Ascending aorta (tissue), 2 donors: ENCODE measurements at regions not wholly inside any gene's neighbourhood (a gene's known extent, or its start where the extent isn't known, plus 50 kb on each side); places are given as distances from the start of the nearest gene placed in this dataset.

Experiments
- DNase-seq, 2 donors: peaks; one replicate each; pipeline ENCODE4 v3.0.0-alpha.2; 2019; ENCODE audit warnings: low spot score in 2 of 2
- H3K27ac ChIP-seq, 2 donors: fragments of 200-600 bp; sonication (generic); one replicate each; pipeline ENCODE4 v1.5.1; 2016 to 2017; ENCODE audit warnings: mild to moderate bottlenecking in 1 of 2
- H3K27me3 ChIP-seq: fragments of 200-600 bp; sonication (generic); one replicate; pipeline ENCODE4 v1.5.1; 2017
- H3K36me3 ChIP-seq, 2 donors: fragments of 200-600 bp; sonication (generic); one replicate each; pipeline ENCODE4 v1.5.1; 2016
- H3K4me1 ChIP-seq, 2 donors: fragments of 200-600 bp; sonication (generic); one replicate each; pipeline ENCODE4 v1.5.1; 2016 to 2017; ENCODE audit warnings: mild to moderate bottlenecking in 1 of 2
- H3K4me3 ChIP-seq, 2 donors: fragments of 200-600 bp; sonication (generic); one replicate each; pipeline ENCODE4 v1.5.1; 2016 to 2017; ENCODE audit warnings: mild to moderate bottlenecking in 1 of 2
- H3K9me3 ChIP-seq, 2 donors: fragments of 200-600 bp; sonication (generic); one replicate each; pipeline ENCODE4 v1.5.1; 2016
- intact Hi-C: fragments of 100-400 bp; cut with DNase I; formaldehyde crosslinking; loops from one replicate; pipeline ENCODE4 v1.15.1; 2023
- TF ChIP-seq, protein P1 (sequence below), 3 experiments: fragments of 200-600 bp in 2 of 3; fragments of 450-650 bp in 1 of 3; sonication (generic) in 2 of 3; IDR thresholded peaks; one replicate each; pipeline ENCODE4 v1.5.1; 2016 to 2019; ENCODE audit warnings: antibody characterized with exemption in 3 of 3, mild to moderate bottlenecking in 1 of 3, moderate library complexity in 1 of 3

DNA sequence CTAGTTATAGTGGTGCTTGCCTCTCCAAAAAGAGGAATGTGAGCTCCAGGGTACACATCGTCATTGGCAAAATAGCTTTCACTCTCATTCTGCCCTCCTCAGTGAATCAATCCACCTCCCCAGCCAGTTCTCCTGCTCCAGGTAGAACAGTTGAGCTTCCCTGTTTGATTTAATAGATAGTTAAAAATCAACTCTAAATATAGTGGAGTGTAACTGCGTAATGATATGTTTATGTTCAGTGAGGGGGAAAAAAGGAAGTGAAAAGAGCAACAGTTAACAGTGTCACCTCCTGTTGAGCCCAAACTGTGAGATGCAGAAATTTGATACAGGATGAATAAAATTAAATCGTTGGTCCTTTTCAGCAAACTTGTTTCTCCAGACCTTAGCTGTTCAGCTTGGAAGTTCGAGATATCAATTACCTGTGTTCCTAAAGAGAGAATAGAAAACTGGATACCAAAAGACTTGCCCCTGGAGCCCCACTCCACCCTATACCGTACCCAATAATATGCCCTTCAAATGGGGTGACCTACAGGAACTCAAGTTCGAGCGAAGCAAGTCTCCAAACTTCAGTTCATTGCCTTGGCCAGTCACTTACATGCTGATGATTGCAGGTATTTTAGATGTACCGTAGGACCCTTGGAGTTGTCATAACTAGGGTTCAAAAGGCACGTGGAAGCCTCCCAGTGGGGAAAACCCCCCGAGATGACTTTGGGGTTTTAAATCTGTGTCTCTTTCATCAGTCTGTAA lies 708.4 kb downstream of the RNF144A start:
- H3K4me3 ChIP-seq = no peak overlapping the region

DNA sequence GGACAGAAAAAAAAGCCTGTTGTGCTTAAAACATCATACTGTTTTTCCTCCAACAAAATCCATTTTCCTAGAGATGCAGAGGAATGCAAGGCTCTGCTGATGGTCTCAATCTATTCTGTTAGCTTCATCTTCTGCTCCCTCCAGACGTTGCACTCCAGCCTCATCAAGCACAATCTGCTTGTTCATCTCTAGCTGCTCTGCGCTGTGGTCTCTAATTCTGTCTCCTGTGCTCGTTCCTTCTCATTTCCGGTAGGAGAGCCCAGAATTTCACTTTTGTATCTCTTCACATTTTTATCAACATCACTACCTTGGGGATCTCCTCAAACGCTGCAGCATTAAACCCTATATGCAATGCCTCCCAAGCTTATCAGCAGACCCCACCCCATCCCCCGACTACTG lies 708.9 kb downstream of the RNF144A start:
- TF ChIP-seq, protein P1, sequence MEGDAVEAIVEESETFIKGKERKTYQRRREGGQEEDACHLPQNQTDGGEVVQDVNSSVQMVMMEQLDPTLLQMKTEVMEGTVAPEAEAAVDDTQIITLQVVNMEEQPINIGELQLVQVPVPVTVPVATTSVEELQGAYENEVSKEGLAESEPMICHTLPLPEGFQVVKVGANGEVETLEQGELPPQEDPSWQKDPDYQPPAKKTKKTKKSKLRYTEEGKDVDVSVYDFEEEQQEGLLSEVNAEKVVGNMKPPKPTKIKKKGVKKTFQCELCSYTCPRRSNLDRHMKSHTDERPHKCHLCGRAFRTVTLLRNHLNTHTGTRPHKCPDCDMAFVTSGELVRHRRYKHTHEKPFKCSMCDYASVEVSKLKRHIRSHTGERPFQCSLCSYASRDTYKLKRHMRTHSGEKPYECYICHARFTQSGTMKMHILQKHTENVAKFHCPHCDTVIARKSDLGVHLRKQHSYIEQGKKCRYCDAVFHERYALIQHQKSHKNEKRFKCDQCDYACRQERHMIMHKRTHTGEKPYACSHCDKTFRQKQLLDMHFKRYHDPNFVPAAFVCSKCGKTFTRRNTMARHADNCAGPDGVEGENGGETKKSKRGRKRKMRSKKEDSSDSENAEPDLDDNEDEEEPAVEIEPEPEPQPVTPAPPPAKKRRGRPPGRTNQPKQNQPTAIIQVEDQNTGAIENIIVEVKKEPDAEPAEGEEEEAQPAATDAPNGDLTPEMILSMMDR (IDR thresholded peaks at IDR 0.05) = no peak
- DNase-seq = no peak
- H3K27ac ChIP-seq = no peak overlapping the region
- no peak overlapping the region for H3K4me3 ChIP-seq
- H3K36me3 ChIP-seq = no peaks in the 10 kb centered on the region
- intact Hi-C loops = no loop called here
- no peaks in the 10 kb centered on the region for H3K27me3 ChIP-seq
- H3K9me3 ChIP-seq = no peaks in the 10 kb centered on the region
- no peaks in the 10 kb centered on the region for H3K4me1 ChIP-seq

More for the DNA sequence above, 708.4 kb downstream of the RNF144A start:
- Histone ChIP-seq H3K27ac (no peak overlapping the region), H3K27me3 (no peaks in the 10 kb centered on the region), H3K36me3 (no peaks in the 10 kb centered on the region), H3K9me3 (no peaks in the 10 kb centered on the region), H3K4me1 (no peaks in the 10 kb centered on the region)
- DNase-seq = no peak
- TF ChIP-seq, protein P1 (IDR thresholded peaks at IDR 0.05) = no peak
- intact Hi-C loops = no loop called here

DNA sequence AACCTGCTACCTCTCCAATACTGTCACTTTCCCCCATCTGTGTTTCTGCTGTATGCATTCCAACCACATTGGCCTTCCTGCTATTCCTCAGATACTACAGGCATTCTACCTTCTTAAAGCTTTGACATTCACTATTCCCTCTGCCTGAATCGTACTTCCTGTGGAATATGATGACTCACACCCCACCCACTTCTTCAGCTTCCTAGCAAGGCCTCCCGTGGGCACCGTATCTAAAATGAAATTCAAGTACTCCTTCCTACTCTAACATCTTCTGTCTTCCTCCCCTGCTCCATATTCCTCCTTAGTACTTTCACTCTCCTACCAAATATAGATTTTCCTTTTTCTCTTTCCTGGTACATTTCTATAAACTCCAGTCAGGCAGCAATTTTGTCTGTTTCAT lies 710.4 kb downstream of the RNF144A start:
- no peak for DNase-seq
- TF ChIP-seq, protein P1 (IDR thresholded peaks at IDR 0.05) = no peak
- Histone ChIP-seq H3K4me1 (no peaks in the 10 kb centered on the region), H3K27me3 (no peaks in the 10 kb centered on the region), H3K4me3 (no peak overlapping the region), H3K27ac (no peak overlapping the region), H3K36me3 (no peaks in the 10 kb centered on the region), H3K9me3 (no peaks in the 10 kb centered on the region)
- intact Hi-C loops = no loop called here

GRCh38 chr2:7632420-7632819 lies 715.2 kb downstream of the RNF144A start:
- intact Hi-C loops = no loop called here
- no peaks in the 10 kb centered on the region for H3K9me3 ChIP-seq
- no peaks in the 10 kb centered on the region for H3K27me3 ChIP-seq
- H3K27ac ChIP-seq = no peak overlapping the region
- H3K4me1 ChIP-seq = no peaks in the 10 kb centered on the region
- no peak for DNase-seq
- H3K4me3 ChIP-seq = no peak overlapping the region
- no peaks in the 10 kb centered on the region for H3K36me3 ChIP-seq
- TF ChIP-seq, protein P1 (IDR thresholded peaks at IDR 0.05) = no peak

GRCh38 chr2:7633566-7634153 lies 716.4 kb downstream of the RNF144A start:
- Histone ChIP-seq H3K27ac (no peak overlapping the region), H3K27me3 (no peaks in the 10 kb centered on the region), H3K4me1 (no peaks in the 10 kb centered on the region), H3K9me3 (no peaks in the 10 kb centered on the region), H3K36me3 (no peaks in the 10 kb centered on the region), H3K4me3 (no peak overlapping the region)
- DNase-seq = no peak
- TF ChIP-seq, protein P1 (IDR thresholded peaks at IDR 0.05) = no peak
- intact Hi-C loops = no loop called here
